NCI-H128 (cell line): ENCODE measurements at regions not wholly inside any gene's neighbourhood (a gene's known extent, or its start where the extent isn't known, plus 50 kb on each side); places are given as distances from the start of the nearest gene placed in this dataset.
"Not testable (repeated sequence)": the region's sequence is repeated elsewhere in the genome, so short reads cannot be mapped to it uniquely, and the experiment has no call there.

Experiments used
- DNase-seq: peaks from one replicate; lab custom pipeline; 2025; ENCODE audit not compliant: unreplicated experiment; lab: John Stamatoyannopoulos, UW

DNA sequence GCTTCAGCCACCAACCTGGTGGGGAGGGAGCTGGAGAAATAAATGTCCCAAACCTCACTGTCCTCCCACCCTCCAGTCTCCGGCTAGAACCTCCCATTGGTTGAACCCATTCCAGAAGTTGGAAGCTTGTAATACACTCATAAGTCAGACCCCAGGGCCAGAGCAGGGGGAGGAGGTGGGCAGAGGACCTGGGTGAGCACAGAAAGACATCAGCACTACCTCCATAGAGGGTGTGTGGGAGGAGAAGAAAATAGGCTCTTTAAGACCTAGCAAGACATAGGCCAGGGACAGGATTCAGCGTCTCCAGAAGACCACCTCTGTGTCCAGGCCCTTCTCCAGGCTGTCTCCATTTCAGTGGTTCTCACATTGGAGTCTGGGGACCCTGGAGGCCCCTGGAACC, 73.3 kb upstream of the TOP1 start:
- DNase-seq = no peak

DNA sequence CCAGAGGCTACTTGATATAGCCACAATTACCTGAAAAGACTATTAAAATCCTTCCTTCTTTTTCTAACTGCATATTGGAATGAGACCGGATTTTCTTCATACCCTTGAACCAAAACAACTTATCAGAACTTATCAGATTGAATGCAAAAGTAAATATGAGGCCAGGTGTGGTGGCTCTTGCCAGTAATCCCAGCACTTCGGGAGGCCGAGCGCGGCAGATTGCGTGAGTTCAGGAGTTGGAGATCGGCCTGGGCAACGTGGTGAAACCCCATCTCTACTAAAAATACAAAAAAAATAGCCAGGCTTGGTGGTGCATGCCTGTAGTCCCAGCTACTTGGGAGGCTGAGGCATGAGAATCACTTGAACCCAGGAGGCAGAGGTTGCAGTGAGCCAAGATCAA, 72.8 kb upstream of the TOP1 start:
- not testable (repeated sequence) for DNase-seq

- DNase-seq = no peak
These were observed 71.9 kb upstream of the TOP1 start for GRCh38 chr20:40956542-40957264.

GRCh38 chr20:40957265-40957760, 71.3 kb upstream of the TOP1 start:
- DNase-seq = no peak

DNA sequence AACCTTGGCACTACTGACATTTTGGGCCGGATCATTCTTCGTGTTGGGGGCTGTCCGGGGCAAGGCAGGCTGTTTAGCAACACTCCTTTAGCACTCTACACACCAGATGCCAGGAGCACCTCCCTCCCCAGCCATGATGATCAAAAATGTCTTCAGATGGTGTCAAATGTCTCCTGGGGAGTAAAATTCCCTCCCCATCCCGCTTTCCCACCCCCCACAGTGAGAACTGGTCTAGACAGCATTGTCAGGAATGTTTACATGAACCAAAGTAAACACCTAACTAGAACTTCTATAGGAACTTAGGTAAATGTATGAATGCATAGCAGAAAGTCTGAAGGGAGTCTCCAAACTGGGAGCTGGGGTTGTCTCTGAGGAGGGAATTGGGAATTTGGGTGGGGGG, 70.0 kb upstream of the TOP1 start:
- DNase-seq = no peak

DNA sequence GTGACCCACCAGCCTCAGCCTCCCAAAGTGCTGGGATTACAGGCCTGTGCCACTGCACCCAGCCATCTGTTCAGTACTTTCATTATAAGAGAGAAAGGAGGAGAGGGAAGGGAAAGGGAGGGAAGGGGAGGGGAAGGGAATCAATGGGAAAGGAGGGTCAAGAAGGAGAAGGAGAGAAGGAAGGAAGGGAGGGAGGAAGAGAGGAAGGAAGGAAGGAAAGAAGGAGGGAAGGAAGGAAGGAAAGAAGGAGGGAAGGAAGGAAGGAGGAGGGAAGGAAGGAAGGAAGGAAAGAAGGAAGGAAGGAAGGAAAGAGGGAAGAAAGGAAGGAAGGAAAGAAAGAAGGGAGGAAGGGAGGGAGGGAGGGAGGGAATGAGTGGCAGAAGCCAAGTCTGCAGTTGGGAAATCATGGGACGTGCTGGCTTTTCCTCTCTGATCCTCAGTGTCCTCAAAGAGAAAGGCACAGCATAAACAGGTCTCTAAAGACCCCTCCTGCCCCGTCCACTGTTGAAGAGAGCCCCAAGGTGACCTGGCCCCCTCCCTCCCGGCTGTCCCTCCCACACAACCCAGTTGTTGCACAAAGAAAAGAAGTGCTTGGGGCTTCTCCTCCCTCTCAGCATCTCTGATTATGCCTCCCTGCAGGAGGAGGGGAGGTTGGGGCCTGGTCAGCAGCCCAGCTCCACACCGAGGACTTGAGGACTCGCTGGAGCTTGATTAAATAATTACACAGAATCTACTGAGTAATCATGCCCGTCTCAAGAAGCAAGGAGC, 69.1 kb upstream of the TOP1 start:
- DNase-seq = no peak

DNA sequence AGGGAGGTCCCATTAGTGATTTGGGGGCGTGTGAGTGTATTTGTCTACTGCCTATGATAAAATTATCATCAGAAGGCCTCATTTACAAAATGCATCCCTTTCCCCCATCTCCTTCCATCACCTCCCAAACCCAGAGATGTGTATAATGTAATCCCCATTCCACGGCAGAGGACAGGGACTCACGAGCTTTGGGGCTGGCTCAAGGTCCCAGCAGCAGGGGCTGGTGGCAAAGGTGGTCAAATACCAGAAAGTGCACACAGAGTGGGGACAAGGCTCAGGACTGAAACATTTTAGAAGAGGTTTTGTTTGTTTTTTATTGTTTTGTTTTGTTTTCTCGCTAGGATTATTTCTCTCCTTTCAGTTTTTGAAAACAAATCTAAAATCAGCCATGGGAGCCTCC, 68.5 kb upstream of the TOP1 start:
- DNase-seq = no peak

DNA sequence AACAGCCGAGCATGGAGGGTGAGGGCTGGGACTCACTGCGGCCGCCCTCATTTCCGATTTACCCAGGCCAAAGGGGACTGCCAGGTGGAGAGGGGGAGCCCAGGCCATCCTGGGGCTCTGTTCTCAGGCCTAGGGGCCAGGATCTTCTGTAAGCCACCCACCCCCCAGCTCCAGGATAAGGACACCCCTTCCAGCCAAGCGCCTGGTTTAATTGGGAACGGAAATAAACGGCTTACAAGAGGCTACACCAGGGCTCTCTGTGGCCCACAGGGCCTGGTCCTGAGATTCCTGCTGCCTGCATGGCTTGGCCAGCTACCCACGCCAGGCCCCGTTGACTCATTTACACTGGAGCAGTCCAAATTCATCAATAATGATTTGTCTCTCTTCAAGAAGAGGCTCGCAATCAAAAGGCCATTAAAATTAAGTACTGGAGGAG, 68.1 kb upstream of the TOP1 start:
- no peak for DNase-seq

- DNase-seq = no peak
These were observed 67.4 kb upstream of the TOP1 start for GRCh38 chr20:40961176-40961575.

- DNase-seq = no peak
These were observed 66.7 kb upstream of the TOP1 start for GRCh38 chr20:40961686-40962640.

- DNase-seq = peak; percentile 51
These were observed 65.7 kb upstream of the TOP1 start for GRCh38 chr20:40962733-40963504.

DNA sequence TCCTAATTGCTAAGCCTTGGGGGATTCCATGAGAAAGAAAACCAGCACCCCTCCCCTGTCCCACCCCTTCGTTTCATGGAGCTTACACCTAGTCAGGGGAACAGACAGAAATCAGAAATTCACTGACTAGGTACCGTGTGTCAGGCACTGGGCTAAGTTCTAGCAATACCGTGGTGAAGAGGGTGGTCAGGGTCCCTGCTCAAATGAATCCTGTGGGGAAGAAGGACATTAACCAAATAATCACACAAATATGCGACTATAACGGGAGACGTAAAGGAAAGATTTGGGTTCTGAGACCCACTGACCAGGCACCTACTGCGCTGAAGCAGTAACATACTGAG, 65.1 kb upstream of the TOP1 start:
- no peak for DNase-seq

DNA sequence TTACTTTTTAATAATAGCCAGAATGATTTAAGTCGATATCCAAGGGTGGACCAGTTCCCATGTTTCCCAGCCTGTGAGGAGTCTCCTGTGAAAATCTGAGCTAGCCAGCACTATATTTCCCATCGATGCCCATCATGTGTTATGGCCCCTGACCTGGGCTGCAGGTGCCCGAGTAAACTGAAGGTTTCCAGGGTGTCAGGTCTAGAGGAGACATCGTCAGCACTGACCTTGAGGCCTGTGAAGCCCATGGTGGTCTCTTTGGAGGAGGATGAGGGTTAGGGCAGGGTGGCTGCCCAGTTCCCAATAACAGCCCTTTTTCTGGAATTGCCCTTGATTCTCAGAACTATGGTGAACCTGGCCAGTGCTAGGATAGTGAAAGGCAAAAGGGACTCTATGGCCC, 63.0 kb upstream of the TOP1 start:
- DNase-seq = no peak

GRCh38 chr20:40966103-40966502, 62.5 kb upstream of the TOP1 start:
- DNase-seq = no peak

GRCh38 chr20:40966516-40967185, 62.0 kb upstream of the TOP1 start:
- no peak for DNase-seq

GRCh38 chr20:40967700-40968099, 60.9 kb upstream of the TOP1 start:
- DNase-seq = no peak

- peak; percentile 49 for DNase-seq
These were observed 59.6 kb upstream of the TOP1 start for GRCh38 chr20:40968816-40969562.

DNA sequence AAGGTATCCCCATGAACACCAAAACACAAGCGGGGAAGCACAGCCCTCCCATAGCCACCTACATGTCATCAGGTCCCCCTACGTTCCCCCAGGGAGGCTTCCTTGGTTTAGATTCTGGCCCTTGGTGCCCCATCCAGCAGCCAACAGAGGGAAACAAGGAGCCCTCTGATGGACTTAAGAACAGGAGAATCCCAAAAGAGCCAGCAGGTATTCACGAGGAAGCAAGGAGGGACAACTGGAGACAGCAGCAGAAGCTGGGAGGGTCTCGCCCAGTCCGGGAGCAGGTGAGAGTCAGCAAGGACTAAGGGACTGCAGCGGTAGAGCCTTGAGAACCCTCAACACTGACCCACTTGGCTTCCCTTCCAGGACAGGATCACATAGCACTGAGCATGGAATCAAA, 58.4 kb upstream of the TOP1 start:
- DNase-seq = no peak

DNA sequence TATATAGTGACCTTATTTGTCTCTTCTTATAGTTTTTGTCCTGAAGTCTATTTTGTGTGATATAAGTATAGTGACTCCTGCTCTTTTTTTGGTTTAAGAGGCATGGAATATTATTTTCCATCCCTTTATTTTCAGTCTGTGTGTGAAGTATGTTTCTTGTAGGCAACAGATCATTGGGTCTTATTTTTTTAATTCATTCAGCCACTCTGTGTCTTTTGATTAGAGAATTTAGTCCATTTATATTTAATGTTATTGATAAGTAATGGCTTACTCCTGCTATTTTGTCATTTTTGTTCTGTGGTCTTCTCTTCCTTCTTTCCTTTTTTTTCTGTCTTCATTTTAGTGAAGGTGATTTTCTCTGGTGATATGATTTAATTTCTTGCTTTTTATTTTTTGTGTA, 51.4 kb upstream of the TOP1 start:
- no peak for DNase-seq
